ENCODE measurements at regions not wholly inside any gene's neighbourhood (a gene's known extent, or its start where the extent isn't known, plus 50 kb on each side); places are given as distances from the start of the nearest gene placed in this dataset.

DNA sequence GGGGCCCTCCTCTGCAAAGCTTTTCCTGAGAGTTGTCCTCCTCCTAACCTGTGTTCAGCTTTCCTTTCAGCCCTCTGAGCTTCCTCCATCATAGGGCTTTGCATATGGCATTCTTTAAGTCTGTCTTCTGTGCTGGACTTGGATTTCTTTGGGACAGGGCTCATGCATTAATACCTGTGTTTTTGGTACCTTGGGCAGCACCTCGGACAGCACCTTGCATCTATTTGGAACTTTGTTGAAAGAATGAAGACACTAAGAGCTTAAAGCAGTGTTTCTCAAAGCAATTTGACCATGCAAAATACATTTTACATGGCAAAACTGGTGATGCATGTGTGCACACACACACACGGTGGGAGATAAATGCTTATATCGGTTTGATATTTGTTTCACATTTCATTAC is 115.0 kb upstream of the SRRM4 start:
- intact Hi-C loops (cut with micrococcal nuclease) = no loop called here
- no peaks in the 10 kb centered on the region for H3K79me2 ChIP-seq (ENCODE audit: insufficient read depth, low read length)
- DNase-seq = no peak
- H3K4me1 Mint-ChIP-seq = no peaks in the 10 kb centered on the region
- H3K4me3 ChIP-seq (replicated peaks in 1 of 3; ENCODE audit: low read depth in 2 of 3, low read length in 3 of 3) = no peak overlapping the region
- H3K4me2 ChIP-seq (replicated peaks; ENCODE audit: extremely low read depth, low read length, poor library complexity, severe bottlenecking) = no peak overlapping the region
- H3K27ac Mint-ChIP-seq = no peak overlapping the region
- TF ChIP-seq CTCF (IDR thresholded peaks at IDR 0.05) = no peak
- H3K4me3 Mint-ChIP-seq = no peak overlapping the region
- no peaks in the 10 kb centered on the region for H3K36me3 ChIP-seq (replicated peaks in 1 of 2; ENCODE audit: control insufficient read depth in 1 of 2, insufficient read depth in 2 of 2, low read length in 2 of 2)
- no peak overlapping the region for H2AFZ ChIP-seq (ENCODE audit: insufficient read depth, low read depth, low read length, poor library complexity, severe bottlenecking)
- no peak overlapping the region for H3K27ac ChIP-seq (ENCODE audit: low read depth in 1 of 2, low read length in 2 of 2)
- no peaks in the 10 kb centered on the region for H3K27me3 ChIP-seq (ENCODE audit: control insufficient read depth in 2 of 2, insufficient read depth in 2 of 2, low read length in 2 of 2)
- H3K9me3 Mint-ChIP-seq = peaks cover 0 to 2% (median 0%) of the 10 kb centered on the region in 7 donors
- H3K4me1 ChIP-seq (ENCODE audit: control insufficient read depth in 1 of 2, insufficient read depth in 2 of 2, low read length in 2 of 2) = no peaks in the 10 kb centered on the region
- no peaks in the 10 kb centered on the region for H3K9me3 ChIP-seq (replicated peaks in 1 of 2; ENCODE audit: control insufficient read depth in 1 of 2, insufficient read depth in 1 of 2, low read length in 2 of 2)
- no peak overlapping the region for H3K9ac ChIP-seq (ENCODE audit: insufficient read depth, low read length, poor library complexity, severe bottlenecking)
- no CpG with 5 or more reads among the region's 3 CpGs for WGBS (ENCODE audit: insufficient coverage)
- peaks cover 0 to 2% (median 1%) of the 10 kb centered on the region in 3 donors for H3K27me3 Mint-ChIP-seq (ENCODE audit: low read depth in 3 of 3)
- H3K36me3 Mint-ChIP-seq = no peaks in the 10 kb centered on the region
- H4K20me1 ChIP-seq (ENCODE audit: insufficient read depth, low read length) = no peaks in the 10 kb centered on the region

GRCh38 chr12:118870551-118870950 is 110.8 kb upstream of the SRRM4 start:
- H3K4me2 ChIP-seq (replicated peaks; ENCODE audit: extremely low read depth, low read length, poor library complexity, severe bottlenecking) = no peak overlapping the region
- no peak overlapping the region for H2AFZ ChIP-seq (ENCODE audit: insufficient read depth, low read depth, low read length, poor library complexity, severe bottlenecking)
- no peaks in the 10 kb centered on the region for H3K36me3 ChIP-seq (replicated peaks in 1 of 2; ENCODE audit: control insufficient read depth in 1 of 2, insufficient read depth in 2 of 2, low read length in 2 of 2)
- no peak overlapping the region for H3K4me3 Mint-ChIP-seq
- no peak for TF ChIP-seq CTCF (IDR thresholded peaks at IDR 0.05)
- H3K27ac ChIP-seq (ENCODE audit: low read depth in 1 of 2, low read length in 2 of 2) = no peak overlapping the region
- DNase-seq = no peak
- no peaks in the 10 kb centered on the region for H3K4me1 ChIP-seq (ENCODE audit: control insufficient read depth in 1 of 2, insufficient read depth in 2 of 2, low read length in 2 of 2)
- no peak overlapping the region for H3K27ac Mint-ChIP-seq
- no peak overlapping the region for H3K9ac ChIP-seq (ENCODE audit: insufficient read depth, low read length, poor library complexity, severe bottlenecking)
- H3K9me3 ChIP-seq (replicated peaks in 1 of 2; ENCODE audit: control insufficient read depth in 1 of 2, insufficient read depth in 1 of 2, low read length in 2 of 2) = no peaks in the 10 kb centered on the region
- WGBS (ENCODE audit: insufficient coverage) = 61% methylated on average over 2 of the region's 2 CpGs
- no peaks in the 10 kb centered on the region for H4K20me1 ChIP-seq (ENCODE audit: insufficient read depth, low read length)
- no peaks in the 10 kb centered on the region for H3K36me3 Mint-ChIP-seq
- no peaks in the 10 kb centered on the region for H3K27me3 ChIP-seq (ENCODE audit: control insufficient read depth in 2 of 2, insufficient read depth in 2 of 2, low read length in 2 of 2)
- no peak overlapping the region for H3K4me3 ChIP-seq (replicated peaks in 1 of 3; ENCODE audit: low read depth in 2 of 3, low read length in 3 of 3)
- peaks cover 0 to 1% (median 0%) of the 10 kb centered on the region in 3 donors for H3K27me3 Mint-ChIP-seq (ENCODE audit: low read depth in 3 of 3)
- no peaks in the 10 kb centered on the region for H3K79me2 ChIP-seq (ENCODE audit: insufficient read depth, low read length)
- no peaks in the 10 kb centered on the region for H3K4me1 Mint-ChIP-seq
- peaks cover 0 to 6% (median 0%) of the 10 kb centered on the region in 7 donors for H3K9me3 Mint-ChIP-seq
- intact Hi-C loops (cut with micrococcal nuclease) = no loop called here
